PC-3 (cell line): ENCODE measurements at regions not wholly inside any gene's neighbourhood (a gene's known extent, or its start where the extent isn't known, plus 50 kb on each side); places are given as distances from the start of the nearest gene placed in this dataset.
"Not testable (repeated sequence)": the region's sequence is repeated elsewhere in the genome, so short reads cannot be mapped to it uniquely, and the experiment has no call there.

ENCODE experiments used
- ATAC-seq: fragments of 200-7000 bp; cut with Tn5 transposase; 2 replicates; pipeline ENCODE4 v1.9.1; 2020; ENCODE audit warnings: mild to moderate bottlenecking, moderate library complexity
- BruUV-seq: library from RNA; stranded (reverse); fragments of 400-500 nt; replicated peaks from 2 replicates; lab custom pipeline; 2021; lab: Mats Ljungman, UMichigan
- CTCF ChIA-PET: fragments of 300-600 bp; sonication (Branson Sonifier 250); formaldehyde crosslinking; loops from one replicate; lab custom pipeline; 2022; ENCODE audit warnings: antibody characterized with exemption; lab: Charles Lee
- POLR2A ChIA-PET: fragments of 300-600 bp; sonication (Branson Sonifier 250); formaldehyde crosslinking; loops from one replicate; lab custom pipeline; 2022; ENCODE audit warnings: antibody characterized with exemption; ENCODE audit not compliant: unreplicated experiment; lab: Charles Lee
- DNase-seq: peaks from one replicate; pipeline ENCODE4 v3.0.0-alpha.2; 2015
- H2AFZ ChIP-seq: fragments of 300-600 bp; sonication (generic); 2 replicates; pipeline ENCODE4 v1.6.0; 2016; ENCODE audit warnings: antibody characterized with exemption, low read length
- H3F3A ChIP-seq: fragments of 300-600 bp; sonication (generic); one replicate; pipeline ENCODE4 v1.6.0; 2017; ENCODE audit warnings: antibody characterized with exemption, low read length, control low read depth, mild to moderate bottlenecking; ENCODE audit not compliant: unreplicated experiment
- H3K27ac ChIP-seq: fragments of 300-600 bp; sonication (generic); 2 replicates; pipeline ENCODE4 v1.5.1; 2016; ENCODE audit warnings: mild to moderate bottlenecking, low read length
- H3K27me3 ChIP-seq: fragments of 300-600 bp; sonication (generic); 2 replicates; pipeline ENCODE4 v1.6.1; 2016; ENCODE audit warnings: low read length, mixed read lengths
- H3K36me3 ChIP-seq: fragments of 300-600 bp; sonication (generic); 2 replicates; pipeline ENCODE4 v1.6.1; 2016; ENCODE audit warnings: low read depth, mixed run types, low read length, mixed read lengths
- H3K4me1 ChIP-seq: fragments of 300-600 bp; sonication (generic); 2 replicates; pipeline ENCODE4 v1.5.1; 2016; ENCODE audit warnings: low read length; ENCODE audit not compliant: insufficient read depth
- H3K4me2 ChIP-seq: fragments of 300-600 bp; sonication (generic); 2 replicates; pipeline ENCODE4 v1.6.0; 2016; ENCODE audit warnings: low read length
- H3K4me3 ChIP-seq: fragments of 300-600 bp; sonication (generic); 2 replicates; pipeline ENCODE4 v1.5.1; 2016; ENCODE audit warnings: mild to moderate bottlenecking, low read length, mixed read lengths
- H3K79me2 ChIP-seq: fragments of 300-600 bp; sonication (generic); 2 replicates; pipeline ENCODE4 v1.6.1; 2017; ENCODE audit warnings: low read length, mixed read lengths
- H3K9ac ChIP-seq: fragments of 300-600 bp; sonication (generic); 2 replicates; pipeline ENCODE4 v1.6.0; 2016; ENCODE audit warnings: mild to moderate bottlenecking, low read length
- H3K9me2 ChIP-seq: fragments of 300-600 bp; sonication (generic); replicated peaks from 2 replicates; pipeline ENCODE4 v1.6.1; 2016; ENCODE audit warnings: mixed run types, low read length, mixed read lengths
- H3K9me3 ChIP-seq: fragments of 300-600 bp; sonication (generic); 2 replicates; pipeline ENCODE4 v1.6.1; 2016; ENCODE audit warnings: low read length, mixed read lengths
- H4K20me1 ChIP-seq: fragments of 300-600 bp; sonication (generic); 2 replicates; pipeline ENCODE4 v1.6.1; 2016; ENCODE audit warnings: low read length, mixed read lengths
- EZH2 ChIP-seq: fragments of 300-600 bp; sonication (generic); IDR thresholded peaks from one replicate; pipeline ENCODE4 v1.6.1; 2017; ENCODE audit warnings: antibody characterized with exemption, mild to moderate bottlenecking, low read length; ENCODE audit not compliant: unreplicated experiment
- EZH2phosphoT487 ChIP-seq: fragments of 300-600 bp; sonication (generic); IDR thresholded peaks from 2 replicates; pipeline ENCODE4 v1.6.1; 2018; ENCODE audit warnings: mild to moderate bottlenecking, antibody characterized with exemption, low read length, borderline replicate concordance
- intact Hi-C: fragments of 100-400 bp; cut with micrococcal nuclease; formaldehyde crosslinking; loops from 2 replicates; pipeline ENCODE4 v1.9.0; 2023
- TF ChIP-seq, protein P1 (sequence below): fragments of 300-600 bp; sonication (generic); conservative IDR thresholded peaks from 2 replicates; pipeline ENCODE4 v1.5.1; 2017; ENCODE audit warnings: antibody characterized with exemption, low read depth, mild to moderate bottlenecking, low read length

DNA sequence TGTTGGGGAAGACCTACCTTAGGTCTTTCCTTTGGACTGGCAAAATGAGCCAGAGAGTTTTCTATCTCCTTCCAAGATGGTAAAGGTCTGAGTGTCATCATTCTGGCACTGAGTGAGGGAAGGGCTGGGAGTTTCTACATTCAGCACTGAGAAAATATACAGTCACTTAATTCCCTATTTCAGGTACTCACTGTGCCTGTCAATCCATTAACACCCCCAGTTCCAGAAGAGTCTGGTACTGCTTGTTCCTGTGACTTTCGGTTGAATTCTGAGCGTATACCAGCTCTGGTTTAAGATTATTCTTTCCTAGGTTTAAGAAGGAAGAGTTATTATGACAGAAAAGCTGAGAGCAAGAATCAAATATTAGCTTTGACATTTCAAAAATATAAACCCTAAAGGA is 68.4 kb downstream of the MTX3 start:
- Histone ChIP-seq H3K9me2 (no peaks in the 10 kb centered on the region), H3K9me3 (no peaks in the 10 kb centered on the region), H3K36me3 (no peaks in the 10 kb centered on the region; the same call in 1 of the 2 replicates), H2AFZ (no peak overlapping the region), H3K4me1 (no peaks in the 10 kb centered on the region), H3K4me2 (no peak overlapping the region), H3K79me2 (no peaks in the 10 kb centered on the region), H3K27me3 (peaks cover 20% of the 10 kb centered on the region), H3K9ac (no peak overlapping the region), H3F3A (no peaks in the 10 kb centered on the region), H4K20me1 (no peaks in the 10 kb centered on the region), H3K4me3 (no peak overlapping the region), H3K27ac (no peak overlapping the region)
- DNase-seq: no peak
- TF ChIP-seq, protein P1, sequence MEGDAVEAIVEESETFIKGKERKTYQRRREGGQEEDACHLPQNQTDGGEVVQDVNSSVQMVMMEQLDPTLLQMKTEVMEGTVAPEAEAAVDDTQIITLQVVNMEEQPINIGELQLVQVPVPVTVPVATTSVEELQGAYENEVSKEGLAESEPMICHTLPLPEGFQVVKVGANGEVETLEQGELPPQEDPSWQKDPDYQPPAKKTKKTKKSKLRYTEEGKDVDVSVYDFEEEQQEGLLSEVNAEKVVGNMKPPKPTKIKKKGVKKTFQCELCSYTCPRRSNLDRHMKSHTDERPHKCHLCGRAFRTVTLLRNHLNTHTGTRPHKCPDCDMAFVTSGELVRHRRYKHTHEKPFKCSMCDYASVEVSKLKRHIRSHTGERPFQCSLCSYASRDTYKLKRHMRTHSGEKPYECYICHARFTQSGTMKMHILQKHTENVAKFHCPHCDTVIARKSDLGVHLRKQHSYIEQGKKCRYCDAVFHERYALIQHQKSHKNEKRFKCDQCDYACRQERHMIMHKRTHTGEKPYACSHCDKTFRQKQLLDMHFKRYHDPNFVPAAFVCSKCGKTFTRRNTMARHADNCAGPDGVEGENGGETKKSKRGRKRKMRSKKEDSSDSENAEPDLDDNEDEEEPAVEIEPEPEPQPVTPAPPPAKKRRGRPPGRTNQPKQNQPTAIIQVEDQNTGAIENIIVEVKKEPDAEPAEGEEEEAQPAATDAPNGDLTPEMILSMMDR: no peak
- no peak for TF ChIP-seq EZH2
- no TSS peak for BruUV-seq
- no peak for ATAC-seq
- CTCF ChIA-PET: no interaction called here
- POLR2A ChIA-PET: no interaction called here
- intact Hi-C loops: loop anchor here (10.0 kb wide), 1 partner anchor 82 kb away; no protein-coding TSS in a partner anchor

DNA sequence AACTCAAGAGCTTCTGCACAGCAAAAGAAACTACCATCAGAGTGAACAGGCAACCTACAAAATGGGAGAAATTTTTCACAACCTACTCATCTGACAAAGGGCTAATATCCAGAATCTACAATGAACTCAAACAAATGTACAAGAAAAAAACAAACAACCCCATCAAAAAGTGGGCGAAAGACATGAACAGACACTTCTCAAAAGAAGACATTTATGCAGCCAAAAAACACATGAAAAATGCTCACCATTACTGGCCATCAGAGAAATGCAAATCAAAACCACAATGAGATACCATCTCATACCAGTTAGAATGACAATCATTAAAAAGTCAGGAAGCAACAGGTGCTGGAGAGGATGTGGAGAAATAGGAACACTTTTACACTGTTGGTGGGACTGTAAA is 83.6 kb downstream of the MTX3 start:
- H3K4me2 ChIP-seq, H3K79me2 ChIP-seq, H3K27ac ChIP-seq, H3K4me3 ChIP-seq, BruUV-seq, intact Hi-C loops, H3K27me3 ChIP-seq, H3F3A ChIP-seq, H3K9me3 ChIP-seq, ATAC-seq, H4K20me1 ChIP-seq, DNase-seq, H3K36me3 ChIP-seq, H3K4me1 ChIP-seq, CTCF ChIA-PET, H3K9ac ChIP-seq, POLR2A ChIA-PET, H3K9me2 ChIP-seq, H2AFZ ChIP-seq: not testable (repeated sequence)

DNA sequence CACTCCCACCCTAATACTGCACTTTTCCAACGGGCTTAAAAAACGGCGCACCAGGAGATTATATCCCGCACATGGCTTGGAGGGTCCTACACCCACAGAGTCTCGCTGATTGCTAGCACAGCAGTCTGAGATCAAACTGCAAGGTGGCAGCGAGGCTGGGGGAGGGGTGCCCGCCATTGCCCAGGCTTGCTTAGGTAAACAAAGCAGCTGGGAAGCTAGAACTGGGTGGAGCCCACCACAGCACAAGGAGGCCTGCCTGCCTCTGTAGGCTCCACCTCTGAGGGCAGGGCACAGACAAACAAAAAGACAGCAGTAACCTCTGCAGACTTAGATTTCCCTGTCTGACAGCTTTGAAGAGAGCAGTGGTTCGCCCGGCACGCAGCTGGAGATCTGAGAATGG is 88.5 kb downstream of the MTX3 start:
- H3F3A ChIP-seq, H2AFZ ChIP-seq, H3K36me3 ChIP-seq, H3K4me1 ChIP-seq, H3K27ac ChIP-seq, H3K9me2 ChIP-seq, H3K27me3 ChIP-seq, POLR2A ChIA-PET, BruUV-seq, H4K20me1 ChIP-seq, intact Hi-C loops, H3K79me2 ChIP-seq, H3K9me3 ChIP-seq, H3K9ac ChIP-seq, H3K4me2 ChIP-seq, H3K4me3 ChIP-seq, DNase-seq, CTCF ChIA-PET, ATAC-seq: not testable (repeated sequence)

DNA sequence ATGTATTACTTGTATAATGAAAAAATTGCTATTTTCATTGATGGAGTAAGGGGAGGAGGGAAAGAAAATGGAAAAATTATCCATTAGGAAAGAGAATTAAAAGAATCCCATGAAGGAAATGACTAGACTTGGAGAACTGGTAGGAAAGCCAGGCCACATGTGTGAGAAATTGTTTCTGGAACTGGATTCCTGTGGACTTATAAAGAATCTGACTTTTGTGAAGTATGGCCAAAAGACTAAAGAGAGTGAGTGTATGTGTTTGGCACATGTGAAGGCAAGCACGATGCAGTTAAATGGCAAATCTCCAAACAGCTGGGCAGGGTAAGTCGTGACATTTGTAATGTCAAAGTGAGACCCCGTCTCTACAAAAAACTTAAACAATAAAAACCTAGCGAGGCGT is 89.4 kb downstream of the MTX3 start:
- Histone ChIP-seq H2AFZ (no peak overlapping the region), H3K4me3 (no peak overlapping the region), H3K27me3 (peaks cover 4% of the 10 kb centered on the region; the same call in 1 of the 2 replicates), H3K4me2 (no peak overlapping the region), H3K9me3 (no peaks in the 10 kb centered on the region), H3K36me3 (no peaks in the 10 kb centered on the region), H3K9ac (no peak overlapping the region), H3K27ac (no peak overlapping the region), H3K79me2 (no peaks in the 10 kb centered on the region), H3F3A (no peaks in the 10 kb centered on the region), H3K4me1 (no peaks in the 10 kb centered on the region), H4K20me1 (no peaks in the 10 kb centered on the region), H3K9me2 (no peaks in the 10 kb centered on the region)
- no TSS peak for BruUV-seq
- ATAC-seq (no peak), DNase-seq (no peak)
- ChIA-PET POLR2A (no interaction called here), CTCF (no interaction called here)
- intact Hi-C loops: no loop called here
- TF ChIP-seq EZH2phosphoT487 (no peak), EZH2 (no peak)
- TF ChIP-seq, protein P1: no peak
